ENCODE measurements at regions not wholly inside any gene's neighbourhood (a gene's known extent, or its start where the extent isn't known, plus 50 kb on each side); places are given as distances from the start of the nearest gene placed in this dataset.

DNA sequence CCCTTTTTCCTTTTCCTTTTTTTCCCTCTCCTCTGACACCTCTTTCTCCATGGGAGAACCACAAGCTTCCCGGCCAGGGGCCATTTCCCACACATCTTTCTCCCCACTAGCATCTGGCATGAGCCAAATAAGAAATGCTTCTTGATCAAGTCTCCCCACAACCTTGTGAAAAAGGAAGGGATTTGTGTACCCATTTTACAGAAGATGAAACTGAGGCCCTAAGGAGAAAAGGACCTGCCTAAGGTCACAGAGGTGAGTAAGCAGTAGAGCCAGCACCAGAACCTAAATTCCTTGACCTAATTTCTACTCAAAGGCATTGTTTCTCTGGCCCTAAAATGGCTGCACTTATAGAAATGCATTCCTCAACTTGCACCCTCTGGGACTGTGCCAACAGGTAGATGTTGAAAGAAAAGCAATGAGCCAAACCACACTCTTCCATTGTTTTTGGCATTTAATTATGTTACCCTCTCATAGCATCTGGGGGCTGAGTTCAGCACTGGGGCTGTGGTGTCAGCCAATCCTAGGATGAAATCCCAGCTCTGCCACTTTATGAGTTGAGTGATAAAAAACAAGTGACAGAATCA is 81.7 kb upstream of the TLE3 start:
- DNase-seq (ENCODE audit: low read depth): no peak
- H3K4me3 ChIP-seq (ENCODE audit: low read length): no peak overlapping the region
- TF ChIP-seq, protein P1, sequence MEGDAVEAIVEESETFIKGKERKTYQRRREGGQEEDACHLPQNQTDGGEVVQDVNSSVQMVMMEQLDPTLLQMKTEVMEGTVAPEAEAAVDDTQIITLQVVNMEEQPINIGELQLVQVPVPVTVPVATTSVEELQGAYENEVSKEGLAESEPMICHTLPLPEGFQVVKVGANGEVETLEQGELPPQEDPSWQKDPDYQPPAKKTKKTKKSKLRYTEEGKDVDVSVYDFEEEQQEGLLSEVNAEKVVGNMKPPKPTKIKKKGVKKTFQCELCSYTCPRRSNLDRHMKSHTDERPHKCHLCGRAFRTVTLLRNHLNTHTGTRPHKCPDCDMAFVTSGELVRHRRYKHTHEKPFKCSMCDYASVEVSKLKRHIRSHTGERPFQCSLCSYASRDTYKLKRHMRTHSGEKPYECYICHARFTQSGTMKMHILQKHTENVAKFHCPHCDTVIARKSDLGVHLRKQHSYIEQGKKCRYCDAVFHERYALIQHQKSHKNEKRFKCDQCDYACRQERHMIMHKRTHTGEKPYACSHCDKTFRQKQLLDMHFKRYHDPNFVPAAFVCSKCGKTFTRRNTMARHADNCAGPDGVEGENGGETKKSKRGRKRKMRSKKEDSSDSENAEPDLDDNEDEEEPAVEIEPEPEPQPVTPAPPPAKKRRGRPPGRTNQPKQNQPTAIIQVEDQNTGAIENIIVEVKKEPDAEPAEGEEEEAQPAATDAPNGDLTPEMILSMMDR (conservative IDR thresholded peaks at IDR 0.05; ENCODE audit: low read depth, low read length): no peak

DNA sequence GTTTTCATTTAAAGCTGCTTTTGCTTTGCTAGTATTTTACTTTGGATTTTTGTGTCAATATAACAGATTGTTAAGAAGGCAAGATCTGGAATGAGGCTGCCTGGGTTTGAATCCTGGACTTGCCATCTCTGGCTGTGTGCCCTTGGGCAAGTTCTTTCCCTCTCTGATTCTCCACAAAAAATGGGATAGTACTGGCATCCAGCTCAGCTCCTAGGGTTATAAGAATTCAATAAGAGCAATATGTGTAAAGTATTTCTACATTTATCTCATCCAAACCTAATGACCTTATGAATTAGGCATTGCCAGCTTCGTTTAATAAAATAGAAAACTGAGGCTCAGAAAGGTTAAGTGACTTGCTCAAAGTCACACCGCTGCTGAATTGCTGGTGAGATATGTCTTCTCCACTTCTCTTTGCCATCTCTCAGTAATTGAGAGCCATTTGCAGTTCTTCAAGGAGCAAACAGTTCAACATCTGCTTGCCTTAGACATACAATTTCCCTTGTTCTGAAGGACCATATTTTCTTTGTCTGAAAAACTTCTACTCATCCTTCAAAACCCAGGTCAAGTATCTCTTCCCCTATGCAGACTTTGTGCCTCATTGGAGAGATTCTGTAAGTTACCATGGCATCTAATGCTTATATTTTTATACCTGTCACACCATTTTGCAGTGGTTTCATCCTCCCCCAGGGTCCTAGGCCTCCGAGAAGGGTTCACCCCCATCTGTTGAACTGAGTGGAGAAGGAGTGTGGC is 80.8 kb upstream of the TLE3 start:
- DNase-seq (ENCODE audit: low read depth): no peak
- H3K4me3 ChIP-seq (ENCODE audit: low read length): no peak overlapping the region
- TF ChIP-seq, protein P1 (conservative IDR thresholded peaks at IDR 0.05; ENCODE audit: low read depth, low read length): no peak

DNA sequence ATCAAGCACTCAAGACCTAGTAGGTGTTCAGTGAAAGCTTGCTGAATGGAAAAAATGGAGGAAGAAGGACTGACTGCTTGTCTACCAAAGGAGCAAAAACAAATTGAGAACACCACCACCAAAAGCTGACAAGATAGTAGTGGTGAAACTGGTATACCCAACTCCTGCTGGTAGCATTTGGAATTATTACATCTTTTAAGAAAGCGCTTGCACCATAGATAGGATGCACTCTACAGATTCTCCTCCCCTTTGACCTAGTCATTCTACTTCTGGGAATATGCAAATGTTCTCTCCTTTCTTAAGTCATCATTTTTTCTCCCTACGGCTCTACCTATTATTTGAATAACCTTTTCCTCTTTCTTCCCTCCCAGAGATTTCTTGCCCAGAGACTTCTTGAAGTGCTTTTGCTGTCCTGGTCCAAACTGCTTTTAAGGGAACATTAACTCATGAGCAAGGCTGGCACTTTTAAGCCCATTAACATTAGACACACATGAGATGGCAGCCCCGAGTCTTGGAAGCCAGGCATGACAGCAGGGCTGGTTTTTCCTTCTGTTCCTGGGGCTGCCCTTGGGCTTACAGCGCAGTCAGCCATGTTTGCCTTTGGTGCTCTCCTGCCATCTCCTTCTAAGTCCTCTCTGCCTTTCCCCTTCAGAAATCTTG is 75.0 kb upstream of the TLE3 start:
- TF ChIP-seq, protein P1 (conservative IDR thresholded peaks at IDR 0.05; ENCODE audit: low read depth, low read length): no peak

DNA sequence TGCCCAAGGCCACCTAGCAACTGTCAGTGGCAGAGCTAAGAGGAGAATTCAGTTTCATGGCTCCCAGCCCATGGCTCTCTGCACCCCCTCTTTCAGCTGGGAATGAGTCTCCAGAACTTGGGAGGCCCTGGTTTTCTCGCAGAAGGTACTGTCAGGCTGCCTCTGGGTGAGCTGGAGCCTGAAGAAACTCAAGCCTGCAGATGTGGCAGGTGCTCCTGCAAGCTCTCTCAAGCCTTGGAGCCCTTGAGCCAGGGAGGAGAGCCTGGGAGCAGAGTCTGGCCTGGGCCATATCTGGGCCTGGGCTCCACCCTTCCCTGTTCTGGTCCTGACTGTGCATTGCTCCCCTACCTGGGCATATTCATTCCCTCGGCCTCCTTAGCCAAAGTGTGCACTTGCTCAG is 74.4 kb upstream of the TLE3 start:
- TF ChIP-seq, protein P1 (conservative IDR thresholded peaks at IDR 0.05; ENCODE audit: low read depth, low read length): no peak
- no peak overlapping the region for H3K4me3 ChIP-seq (ENCODE audit: low read length)
- no peak for DNase-seq (ENCODE audit: low read depth)

More for the DNA sequence above, 75.0 kb upstream of the TLE3 start:
- no peak overlapping the region for H3K4me3 ChIP-seq (ENCODE audit: low read length)
- DNase-seq (ENCODE audit: low read depth): no peak

DNA sequence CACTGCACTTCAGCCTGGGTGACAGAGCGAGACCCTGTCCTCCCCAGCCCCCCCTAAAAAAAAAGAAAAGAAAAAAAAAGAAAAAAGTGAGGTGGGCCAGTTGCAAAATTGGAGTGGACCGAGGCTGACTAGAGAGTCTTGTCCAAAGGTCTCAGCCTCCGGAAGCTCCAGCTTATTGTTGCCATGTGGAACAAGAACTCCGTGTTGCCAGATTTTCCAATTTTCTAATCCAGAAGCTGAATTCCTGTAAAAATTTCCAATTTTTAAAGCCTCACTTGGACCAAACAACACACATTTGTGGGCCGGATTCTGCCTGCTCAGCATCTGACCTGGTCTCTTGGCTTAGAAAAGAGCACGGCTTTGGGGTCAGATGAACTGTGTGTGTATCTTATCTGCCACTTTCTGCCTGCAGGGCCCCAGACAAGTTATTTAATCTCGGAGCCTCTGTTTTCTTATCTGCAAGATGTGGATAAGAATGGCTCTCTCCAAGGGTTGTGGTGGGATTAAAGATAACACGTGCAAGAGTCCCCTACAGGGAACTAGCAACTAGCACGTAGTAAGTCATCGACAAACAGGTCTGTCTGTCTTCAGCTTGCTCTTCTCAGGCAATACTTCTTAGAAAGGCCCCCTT is 73.7 kb upstream of the TLE3 start:
- DNase-seq (ENCODE audit: low read depth): no peak
- TF ChIP-seq, protein P1 (conservative IDR thresholded peaks at IDR 0.05; ENCODE audit: low read depth, low read length): no peak
- no peak overlapping the region for H3K4me3 ChIP-seq (ENCODE audit: low read length)

DNA sequence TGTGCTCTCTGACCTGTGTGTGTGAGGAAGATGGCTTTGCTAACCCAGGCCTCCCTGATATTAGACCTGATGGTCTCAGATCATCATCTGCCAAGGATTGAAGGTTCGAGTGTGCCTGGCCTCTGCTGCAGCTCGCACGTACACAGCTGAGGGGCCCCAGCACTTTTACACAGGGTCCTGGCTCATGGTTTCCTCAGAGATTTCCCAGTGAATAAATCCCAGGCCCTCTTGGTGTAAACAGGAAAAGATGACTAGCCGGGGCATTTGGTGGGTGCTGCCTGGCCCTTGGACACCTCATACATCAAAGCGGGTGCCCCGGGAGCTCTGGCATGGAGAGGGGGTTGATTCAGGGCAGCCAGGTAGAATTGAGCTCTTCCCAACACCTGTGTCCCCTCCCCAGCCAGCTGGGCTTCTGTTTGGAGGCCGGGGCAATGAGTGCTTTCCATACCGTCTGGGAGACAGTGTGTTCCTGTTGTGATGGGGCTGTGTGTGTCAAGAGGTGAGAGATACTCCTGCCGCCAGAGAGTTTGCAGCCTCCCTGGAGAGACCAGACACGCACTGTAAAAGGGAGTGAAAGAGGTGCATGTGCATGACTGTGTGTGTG is 72.5 kb upstream of the TLE3 start:
- no peak for DNase-seq (ENCODE audit: low read depth)
- no peak overlapping the region for H3K4me3 ChIP-seq (ENCODE audit: low read length)
- TF ChIP-seq, protein P1 (conservative IDR thresholded peaks at IDR 0.05; ENCODE audit: low read depth, low read length): no peak
